ENCODE measurements at regions not wholly inside any gene's neighbourhood (a gene's known extent, or its start where the extent isn't known, plus 50 kb on each side); places are given as distances from the start of the nearest gene placed in this dataset.

DNA sequence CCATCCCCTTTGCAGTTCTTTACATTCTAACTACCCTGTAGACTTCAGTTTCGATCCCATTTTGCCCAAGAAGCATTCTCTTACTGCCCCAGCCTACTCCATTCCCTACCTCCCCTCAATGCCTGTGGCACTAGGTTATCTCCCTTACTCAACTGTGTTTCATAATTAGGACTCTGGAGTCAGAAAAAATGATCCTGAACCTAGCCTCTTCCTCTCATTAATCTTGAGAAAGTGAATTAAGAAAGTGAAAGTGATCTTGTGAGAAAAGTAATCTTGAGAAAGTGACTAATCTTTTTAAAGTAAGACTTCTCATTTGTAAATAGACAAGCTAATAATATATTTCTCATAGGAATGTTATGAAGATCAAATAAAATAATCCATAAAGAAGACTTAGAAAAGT lies 444.0 kb upstream of the TRPC7 start:
- no peak for TF ChIP-seq EZH2 (IDR thresholded peaks at IDR 0.05; ENCODE audit: borderline replicate concordance, low read depth, low read length, poor library complexity, severe bottlenecking)
- TF ChIP-seq, protein P1, sequence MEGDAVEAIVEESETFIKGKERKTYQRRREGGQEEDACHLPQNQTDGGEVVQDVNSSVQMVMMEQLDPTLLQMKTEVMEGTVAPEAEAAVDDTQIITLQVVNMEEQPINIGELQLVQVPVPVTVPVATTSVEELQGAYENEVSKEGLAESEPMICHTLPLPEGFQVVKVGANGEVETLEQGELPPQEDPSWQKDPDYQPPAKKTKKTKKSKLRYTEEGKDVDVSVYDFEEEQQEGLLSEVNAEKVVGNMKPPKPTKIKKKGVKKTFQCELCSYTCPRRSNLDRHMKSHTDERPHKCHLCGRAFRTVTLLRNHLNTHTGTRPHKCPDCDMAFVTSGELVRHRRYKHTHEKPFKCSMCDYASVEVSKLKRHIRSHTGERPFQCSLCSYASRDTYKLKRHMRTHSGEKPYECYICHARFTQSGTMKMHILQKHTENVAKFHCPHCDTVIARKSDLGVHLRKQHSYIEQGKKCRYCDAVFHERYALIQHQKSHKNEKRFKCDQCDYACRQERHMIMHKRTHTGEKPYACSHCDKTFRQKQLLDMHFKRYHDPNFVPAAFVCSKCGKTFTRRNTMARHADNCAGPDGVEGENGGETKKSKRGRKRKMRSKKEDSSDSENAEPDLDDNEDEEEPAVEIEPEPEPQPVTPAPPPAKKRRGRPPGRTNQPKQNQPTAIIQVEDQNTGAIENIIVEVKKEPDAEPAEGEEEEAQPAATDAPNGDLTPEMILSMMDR (conservative IDR thresholded peaks at IDR 0.05; ENCODE audit: low read depth, low read length): no peak

Data from A673 (cell line).